Endothelial cell of umbilical vein (primary cell): ENCODE measurements at regions not wholly inside any gene's neighbourhood (a gene's known extent, or its start where the extent isn't known, plus 50 kb on each side); places are given as distances from the start of the nearest gene placed in this dataset.
"Not testable (repeated sequence)": the region's sequence is repeated elsewhere in the genome, so short reads cannot be mapped to it uniquely, and the experiment has no call there.

Experiments used
- BruUV-seq: library from RNA; stranded (reverse); fragments of 400-500 nt; replicated peaks from 2 replicates; lab custom pipeline; 2021; lab: Mats Ljungman, UMichigan
- CTCF ChIA-PET: fragments of 300-600, 350-600 bp; sonication (Branson Sonifier 250); formaldehyde crosslinking; loops from one replicate; lab custom pipeline; 2021; ENCODE audit warnings: antibody characterized with exemption, inconsistent platforms; lab: Charles Lee
- POLR2A ChIA-PET: fragments of 300-600, 350-600 bp; sonication (Branson Sonifier 250); formaldehyde crosslinking; loops from one replicate; lab custom pipeline; 2021; ENCODE audit warnings: antibody characterized with exemption, inconsistent platforms; lab: Charles Lee
- DNase-seq: peaks from one replicate; pipeline ENCODE4 v3.0.0-alpha.2; 2011; ENCODE audit warnings: low read depth, low spot score
- FAIRE-seq: peaks from 2 replicates; lab custom pipeline; 2011; peaks lifted over from hg19 to GRCh38; lab: Jason Lieb, UNC
- H2AFZ ChIP-seq: 2 replicates; pipeline ENCODE4 v1.6.0; 2012; ENCODE audit warnings: low read depth, low read length, control low read depth, inconsistent platforms
- H3K27ac ChIP-seq: 2 replicates; pipeline ENCODE4 v1.5.1; 2011; ENCODE audit warnings: low read depth, mild to moderate bottlenecking, control low read depth, low read length, moderate library complexity; ENCODE audit not compliant: insufficient read depth
- H3K27me3 ChIP-seq, 2 experiments: 2 replicates each; pipeline versions ENCODE4 v1.6.0 to v1.6.1; 2011; ENCODE audit warnings: low read length in 2 of 2, mixed read lengths in 1 of 2; ENCODE audit not compliant: control insufficient read depth in 2 of 2, insufficient read depth in 2 of 2
- H3K36me3 ChIP-seq, 2 experiments: 2 replicates in 1 of 2; 3 replicates in 1 of 2; pipeline ENCODE4 v1.5.1; 2011; ENCODE audit warnings: low read length in 2 of 2, mild to moderate bottlenecking in 1 of 2, moderate library complexity in 1 of 2; ENCODE audit not compliant: control insufficient read depth in 2 of 2, insufficient read depth in 2 of 2; ENCODE audit errors: extremely low read depth in 1 of 2
- H3K4me1 ChIP-seq: 3 replicates; pipeline ENCODE4 v1.5.1; 2011; ENCODE audit warnings: mild to moderate bottlenecking, low read length; ENCODE audit not compliant: control insufficient read depth, insufficient read depth; ENCODE audit errors: extremely low read depth
- H3K4me2 ChIP-seq: 2 replicates; pipeline ENCODE4 v1.6.1; 2011; ENCODE audit warnings: low read length, control low read depth, mixed read lengths; ENCODE audit not compliant: insufficient read depth
- H3K4me3 ChIP-seq, 3 experiments: fragments of 200-600 bp in 1 of 3; sonication (generic), shearing (Covaris generic) in 1 of 3; replicated peaks in 1 of 3; 2 replicates each; pipeline ENCODE4 v1.5.1; 2011 to 2016; ENCODE audit warnings: control low read depth in 3 of 3, low read length in 3 of 3, mild to moderate bottlenecking in 2 of 3, inconsistent platforms in 1 of 3, low read depth in 1 of 3, moderate library complexity in 1 of 3; ENCODE audit not compliant: insufficient read depth in 1 of 3
- H3K79me2 ChIP-seq: 2 replicates; pipeline ENCODE4 v1.6.0; 2012; ENCODE audit warnings: low read length, inconsistent platforms; ENCODE audit not compliant: control insufficient read depth, insufficient read depth
- H3K9ac ChIP-seq: replicated peaks from 2 replicates; pipeline ENCODE3; 2011; ENCODE audit warnings: low read length, control low read depth; ENCODE audit not compliant: insufficient read depth; ENCODE audit errors: extremely low read depth
- H3K9me1 ChIP-seq: replicated peaks from 3 replicates; pipeline ENCODE4 v1.6.0; 2011; ENCODE audit warnings: mild to moderate bottlenecking, low read length; ENCODE audit not compliant: control insufficient read depth, insufficient read depth; ENCODE audit errors: extremely low read depth
- H3K9me3 ChIP-seq: replicated peaks from 2 replicates; pipeline ENCODE4 v1.5.1; 2012; ENCODE audit warnings: low read length, inconsistent platforms; ENCODE audit not compliant: control insufficient read depth, insufficient read depth
- H4K20me1 ChIP-seq: replicated peaks from 2 replicates; pipeline ENCODE3; 2011; ENCODE audit warnings: mild to moderate bottlenecking, low read length; ENCODE audit not compliant: control insufficient read depth, insufficient read depth; ENCODE audit errors: extremely low read depth
- CTCF ChIP-seq, 2 donors: IDR thresholded peaks; 1 replicate in 1 of 2; 2 replicates in 1 of 2; pipeline ENCODE4 v1.5.1; 2011; ENCODE audit warnings: low read length in 2 of 2, mild to moderate bottlenecking in 2 of 2, moderate library complexity in 2 of 2, control low read depth in 1 of 2, inconsistent platforms in 1 of 2, low read depth in 1 of 2; ENCODE audit not compliant: insufficient read depth in 1 of 2; ENCODE audit errors: extremely low read depth in 1 of 2
- EZH2 ChIP-seq: IDR thresholded peaks from 2 replicates; pipeline ENCODE4 v1.6.1; 2012; ENCODE audit warnings: borderline replicate concordance, low read depth, mild to moderate bottlenecking, moderate library complexity, low read length, inconsistent platforms; ENCODE audit not compliant: severe bottlenecking
- FOS ChIP-seq: IDR thresholded peaks from 2 replicates; pipeline ENCODE4 v1.6.1; 2011; ENCODE audit warnings: mild to moderate bottlenecking, low read length, moderate library complexity, borderline replicate concordance; ENCODE audit not compliant: insufficient read depth
- GATA2 ChIP-seq: IDR thresholded peaks from 2 replicates; pipeline ENCODE4 v1.7.0; 2011; ENCODE audit warnings: low read depth, mild to moderate bottlenecking, moderate library complexity, mixed read lengths, low read length; ENCODE audit not compliant: insufficient read length, insufficient read depth
- JUN ChIP-seq: IDR thresholded peaks from 2 replicates; pipeline ENCODE4 v1.6.1; 2011; ENCODE audit warnings: borderline replicate concordance, low read depth; ENCODE audit not compliant: insufficient read length, insufficient read depth
- MYC ChIP-seq: IDR thresholded peaks from one replicate; pipeline ENCODE4 v1.6.1; 2011; ENCODE audit warnings: mild to moderate bottlenecking, low read depth, low read length
- POLR2A ChIP-seq: IDR thresholded peaks from 2 replicates; pipeline ENCODE4 v1.6.1; 2012; ENCODE audit warnings: low read depth, mild to moderate bottlenecking, control low read depth, low read length
- POLR2AphosphoS5 ChIP-seq: IDR thresholded peaks from 2 replicates; pipeline ENCODE4 v1.6.1; 2012; ENCODE audit warnings: low read depth, mild to moderate bottlenecking, control low read depth, low read length, moderate library complexity; ENCODE audit not compliant: insufficient read depth
- dilution Hi-C: fragments of 300-500 bp; cut with MboI; formaldehyde crosslinking; loops from one replicate; pipeline ENCODE4 v1.15.0; 2019; ENCODE audit warnings: low sequenced_read_pairs; ENCODE audit not compliant: extremely low pct_ligation_motif_present
- intact Hi-C: fragments of 100-400 bp; cut with micrococcal nuclease; formaldehyde crosslinking; loops from one replicate; pipeline ENCODE4 v1.10.0; 2022
- TF ChIP-seq, protein P1 (sequence below): IDR thresholded peaks from 2 replicates; pipeline ENCODE4 v1.6.1; 2011; ENCODE audit not compliant: insufficient read depth, insufficient read length

GRCh38 chr1:91207691-91208090 lies 185.9 kb upstream of the ZNF644 start:
- CTCF ChIA-PET: interaction anchor here (1.4 kb wide), 1 partner anchor 11 kb away, joined by 3 read pairs; no protein-coding TSS in a partner anchor
- H3K79me2 ChIP-seq, FAIRE-seq, POLR2A ChIA-PET, DNase-seq, H3K27me3 ChIP-seq, intact Hi-C loops, H3K9me3 ChIP-seq, H4K20me1 ChIP-seq, H3K9me1 ChIP-seq, H3K27ac ChIP-seq, H3K4me2 ChIP-seq, dilution Hi-C loops, H2AFZ ChIP-seq, H3K4me1 ChIP-seq, H3K4me3 ChIP-seq, H3K36me3 ChIP-seq, BruUV-seq, H3K9ac ChIP-seq: not testable (repeated sequence)

DNA sequence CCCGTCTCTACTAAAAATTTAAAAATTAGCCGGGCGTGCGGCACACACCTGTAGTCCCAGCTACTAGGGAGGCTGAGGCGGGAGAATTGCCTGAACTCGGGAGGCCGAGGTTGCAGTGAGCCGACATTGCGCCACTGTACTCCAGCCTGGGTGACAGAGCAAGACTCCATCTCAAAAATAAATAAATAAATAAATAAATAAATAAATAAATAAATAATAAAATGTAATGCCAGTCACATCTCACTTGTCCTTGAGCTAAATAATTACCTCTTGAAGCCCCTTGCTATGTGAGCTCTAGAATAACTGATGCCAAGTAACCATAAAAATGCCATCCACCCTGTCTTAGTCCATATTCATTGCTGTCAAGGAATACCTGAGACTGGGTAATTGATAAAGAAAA lies 182.3 kb upstream of the ZNF644 start:
- H3K4me3 ChIP-seq, BruUV-seq, POLR2A ChIA-PET, H3K9me3 ChIP-seq, DNase-seq, H4K20me1 ChIP-seq, H3K4me1 ChIP-seq, H3K9me1 ChIP-seq, H3K4me2 ChIP-seq, H3K79me2 ChIP-seq, dilution Hi-C loops, H3K27me3 ChIP-seq, intact Hi-C loops, H3K36me3 ChIP-seq, H3K9ac ChIP-seq, FAIRE-seq, H2AFZ ChIP-seq, H3K27ac ChIP-seq: not testable (repeated sequence)
- CTCF ChIA-PET: interaction anchor here (1.6 kb wide), 1 partner anchor 38 kb away, joined by 5 read pairs; no protein-coding TSS in a partner anchor

DNA sequence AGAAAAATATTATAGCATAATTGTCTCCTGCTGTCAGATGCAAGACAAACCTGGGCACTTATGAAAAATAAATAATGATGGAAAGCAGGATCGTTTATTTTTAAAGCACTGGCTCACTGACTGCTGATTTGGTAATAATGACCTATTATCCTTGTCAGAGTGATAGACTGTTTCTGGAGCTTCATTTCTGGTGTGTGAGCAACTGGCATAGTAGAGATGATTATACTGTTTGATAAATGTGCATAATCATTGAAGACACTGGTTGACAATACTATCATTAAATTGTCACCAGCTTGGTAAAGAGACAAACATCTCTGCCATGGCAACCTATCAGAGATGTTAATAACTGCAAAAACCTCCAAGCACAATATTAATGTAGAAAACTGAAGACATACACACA lies 179.9 kb upstream of the ZNF644 start:
- no peak overlapping the region for H2AFZ ChIP-seq
- H3K9me3 ChIP-seq: no peaks in the 10 kb centered on the region
- H3K9me1 ChIP-seq: no peaks in the 10 kb centered on the region
- no peaks in the 10 kb centered on the region for H3K79me2 ChIP-seq
- no peaks in the 10 kb centered on the region for H4K20me1 ChIP-seq
- no peaks in the 10 kb centered on the region for H3K36me3 ChIP-seq
- H3K27me3 ChIP-seq: peaks cover 0 to 2% of the 10 kb centered on the region in 2 experiments
- CTCF ChIA-PET: no interaction called here
- POLR2A ChIA-PET: no interaction called here
- no peak overlapping the region for H3K27ac ChIP-seq
- no peak for DNase-seq
- dilution Hi-C loops: no loop called here
- no peak overlapping the region for H3K4me3 ChIP-seq
- no peak overlapping the region for H3K4me2 ChIP-seq
- TF ChIP-seq CTCF (IDR thresholded peaks at IDR 0.05; ENCODE audit: extremely low read depth in 1 of 2, insufficient read depth in 1 of 2, low read depth in 1 of 2, low read length in 2 of 2): no peak
- no peak for TF ChIP-seq POLR2AphosphoS5
- no peak for TF ChIP-seq GATA2
- no peak for TF ChIP-seq EZH2
- TF ChIP-seq, protein P1, sequence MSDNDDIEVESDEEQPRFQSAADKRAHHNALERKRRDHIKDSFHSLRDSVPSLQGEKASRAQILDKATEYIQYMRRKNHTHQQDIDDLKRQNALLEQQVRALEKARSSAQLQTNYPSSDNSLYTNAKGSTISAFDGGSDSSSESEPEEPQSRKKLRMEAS: no peak
- no peak for TF ChIP-seq JUN
- TF ChIP-seq FOS: no peak
- no peak for TF ChIP-seq POLR2A
- TF ChIP-seq MYC: no peak
- BruUV-seq: no TSS peak
- FAIRE-seq: no peak
- no peak overlapping the region for H3K9ac ChIP-seq
- intact Hi-C loops: loop anchor here (1.0 kb wide), 1 partner anchor 77 kb away; no protein-coding TSS in a partner anchor
- H3K4me1 ChIP-seq: no peaks in the 10 kb centered on the region
